ENCODE measurements at regions not wholly inside any gene's neighbourhood (a gene's known extent, or its start where the extent isn't known, plus 50 kb on each side); places are given as distances from the start of the nearest gene placed in this dataset.

DNA sequence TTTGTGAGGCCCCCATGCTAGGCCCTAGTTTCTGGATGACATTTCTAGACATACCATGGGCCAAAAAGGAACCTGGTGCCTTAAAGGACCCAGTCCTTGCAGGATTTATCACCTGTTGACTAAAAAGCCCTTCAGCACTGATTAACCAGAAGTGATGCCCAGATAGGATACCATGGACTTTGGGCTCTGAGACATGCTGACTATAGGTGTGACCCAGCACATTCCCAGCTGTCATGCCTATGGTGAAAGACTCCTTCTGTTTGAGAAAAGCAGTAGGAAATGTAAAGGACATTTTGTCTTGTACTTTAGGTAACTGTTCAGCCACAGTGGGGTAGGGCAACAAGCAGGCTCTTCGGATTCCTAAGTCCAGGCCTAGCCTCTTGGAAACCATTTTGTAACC, 724.2 kb downstream of the CD109 start:
- TF ChIP-seq, protein P1, sequence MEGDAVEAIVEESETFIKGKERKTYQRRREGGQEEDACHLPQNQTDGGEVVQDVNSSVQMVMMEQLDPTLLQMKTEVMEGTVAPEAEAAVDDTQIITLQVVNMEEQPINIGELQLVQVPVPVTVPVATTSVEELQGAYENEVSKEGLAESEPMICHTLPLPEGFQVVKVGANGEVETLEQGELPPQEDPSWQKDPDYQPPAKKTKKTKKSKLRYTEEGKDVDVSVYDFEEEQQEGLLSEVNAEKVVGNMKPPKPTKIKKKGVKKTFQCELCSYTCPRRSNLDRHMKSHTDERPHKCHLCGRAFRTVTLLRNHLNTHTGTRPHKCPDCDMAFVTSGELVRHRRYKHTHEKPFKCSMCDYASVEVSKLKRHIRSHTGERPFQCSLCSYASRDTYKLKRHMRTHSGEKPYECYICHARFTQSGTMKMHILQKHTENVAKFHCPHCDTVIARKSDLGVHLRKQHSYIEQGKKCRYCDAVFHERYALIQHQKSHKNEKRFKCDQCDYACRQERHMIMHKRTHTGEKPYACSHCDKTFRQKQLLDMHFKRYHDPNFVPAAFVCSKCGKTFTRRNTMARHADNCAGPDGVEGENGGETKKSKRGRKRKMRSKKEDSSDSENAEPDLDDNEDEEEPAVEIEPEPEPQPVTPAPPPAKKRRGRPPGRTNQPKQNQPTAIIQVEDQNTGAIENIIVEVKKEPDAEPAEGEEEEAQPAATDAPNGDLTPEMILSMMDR (IDR thresholded peaks at IDR 0.05; ENCODE audit: low read length): no peak
- no peak for TF ChIP-seq EZH2 (IDR thresholded peaks at IDR 0.05; ENCODE audit: borderline replicate concordance, low read length)
